H1 (cell line): ENCODE measurements at regions not wholly inside any gene's neighbourhood (a gene's known extent, or its start where the extent isn't known, plus 50 kb on each side); places are given as distances from the start of the nearest gene placed in this dataset.

ENCODE experiments used
- BCL11A ChIP-seq, 2 experiments: IDR thresholded peaks; one replicate each; pipeline ENCODE4 v1.6.1; 2011; ENCODE audit warnings: low read depth in 2 of 2, low read length in 2 of 2, mild to moderate bottlenecking in 2 of 2
- MAX ChIP-seq: IDR thresholded peaks from 2 replicates; pipeline ENCODE4 v1.6.1; 2012; ENCODE audit warnings: inconsistent platforms
- SIN3A ChIP-seq, 2 experiments: IDR thresholded peaks in 1 of 2; conservative IDR thresholded peaks in 1 of 2; 2 replicates each; pipeline ENCODE4 v1.6.1; 2011 to 2012; ENCODE audit warnings: low read length in 2 of 2, improper control_type of control experiment in 1 of 2, low read depth in 1 of 2, mild to moderate bottlenecking in 1 of 2
- YY1 ChIP-seq: IDR thresholded peaks from 2 replicates; pipeline ENCODE4 v1.6.1; 2011; ENCODE audit warnings: low read depth, mild to moderate bottlenecking, low read length
- TF ChIP-seq, protein P1 (sequence below): IDR thresholded peaks from 2 replicates; pipeline ENCODE4 v1.6.1; 2012; ENCODE audit warnings: inconsistent platforms

DNA sequence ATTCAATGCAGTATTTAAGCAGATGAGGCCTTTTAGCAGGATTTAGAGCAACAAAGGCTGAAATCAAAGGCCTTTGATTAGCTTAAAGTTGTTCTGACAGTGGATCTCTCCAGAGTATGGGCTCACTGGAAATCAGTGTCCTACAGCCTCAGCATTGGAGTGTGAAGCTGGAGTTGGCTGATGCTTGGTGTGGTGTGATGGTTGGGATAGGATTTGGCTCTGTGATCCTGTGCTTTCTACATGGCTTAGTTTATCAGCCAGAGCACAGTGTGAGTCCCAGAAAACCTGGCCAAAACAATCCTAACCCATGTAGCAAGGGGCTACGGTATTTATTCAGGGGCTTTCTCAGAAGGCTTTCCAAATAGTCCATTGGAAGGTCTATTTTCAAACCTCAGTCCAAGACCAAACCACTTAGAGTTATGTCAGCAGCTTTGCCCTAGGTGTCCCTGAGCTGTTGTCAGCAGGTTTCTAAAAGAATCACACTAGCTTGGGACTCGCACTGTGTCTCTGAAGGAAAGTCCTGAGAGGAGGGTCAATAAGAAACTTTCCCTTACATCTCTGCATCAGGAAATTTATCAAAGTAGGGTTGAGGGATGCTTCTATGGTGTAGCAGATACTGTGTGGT, 65.4 kb upstream of the ANKRD1 start (continued):
- TF ChIP-seq, protein P1, sequence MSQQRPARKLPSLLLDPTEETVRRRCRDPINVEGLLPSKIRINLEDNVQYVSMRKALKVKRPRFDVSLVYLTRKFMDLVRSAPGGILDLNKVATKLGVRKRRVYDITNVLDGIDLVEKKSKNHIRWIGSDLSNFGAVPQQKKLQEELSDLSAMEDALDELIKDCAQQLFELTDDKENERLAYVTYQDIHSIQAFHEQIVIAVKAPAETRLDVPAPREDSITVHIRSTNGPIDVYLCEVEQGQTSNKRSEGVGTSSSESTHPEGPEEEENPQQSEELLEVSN: no peak
- TF ChIP-seq SIN3A (conservative IDR thresholded peaks at IDR 0.05 in 1 of 2, IDR thresholded peaks at IDR 0.05 in 1 of 2; ENCODE audit: low read depth in 1 of 2, low read length in 2 of 2) (no peak), YY1 (no peak), MAX (no peak), BCL11A (IDR thresholded peaks at IDR 0.05; ENCODE audit: low read depth in 2 of 2, low read length in 2 of 2) (no peak)
